ENCODE measurements at regions not wholly inside any gene's neighbourhood (a gene's known extent, or its start where the extent isn't known, plus 50 kb on each side); places are given as distances from the start of the nearest gene placed in this dataset.

GRCh38 chr1:25006770-25007169 is 76.7 kb upstream of the RUNX3 start:
- Histone ChIP-seq H2AFZ (replicated peaks; ENCODE audit: low read length, poor library complexity) (no peak overlapping the region), H3K9ac (ENCODE audit: low read depth, low read length) (no peak overlapping the region), H4K20me1 (ENCODE audit: insufficient read depth, low read length) (no peaks in the 10 kb centered on the region), H3K18ac (ENCODE audit: low read depth, low read length) (no peak overlapping the region), H3K4ac (ENCODE audit: low read depth, low read length) (0 out of 2 replicates have a peak overlapping the region, but pooled peaks have one; percentile 12), H3K79me1 (ENCODE audit: low read depth in 1 of 2, low read length in 2 of 2) (no peaks in the 10 kb centered on the region), H4K8ac (ENCODE audit: low read depth in 2 of 2, low read length in 2 of 2) (no peak overlapping the region), H3K4me2 (ENCODE audit: low read depth, low read length) (0 out of 2 replicates have a peak overlapping the region, but pooled peaks have one; percentile 0), H3K56ac (ENCODE audit: extremely low read depth, insufficient read depth, low read length) (no peak overlapping the region), H4K5ac (ENCODE audit: low read depth, low read length) (no peak overlapping the region), H3K14ac (replicated peaks; ENCODE audit: low read depth, low read length) (peak overlapping the region; percentile 7; the same call in 1 of the 2 replicates), H2AK5ac (ENCODE audit: low read depth, low read length) (no peak overlapping the region), H2BK20ac (ENCODE audit: low read depth, low read length) (no peak overlapping the region), H3K23ac (ENCODE audit: low read depth, low read length) (no peak overlapping the region), H2BK5ac (ENCODE audit: low read depth, low read length, poor library complexity, severe bottlenecking) (no peak overlapping the region), H3K4me1 (ENCODE audit: control insufficient read depth, insufficient read depth, low read length) (peaks cover 2% of the 10 kb centered on the region; the same call in 1 of the 2 replicates), H3K9me1 (ENCODE audit: insufficient read depth, low read length) (no peaks in the 10 kb centered on the region), H3K9me3 (ENCODE audit: control insufficient read depth, insufficient read depth, low read length) (peaks cover 7% of the 10 kb centered on the region), H4K91ac (ENCODE audit: insufficient read depth, low read depth, low read length) (no peak overlapping the region), H3K4me3 (ENCODE audit: insufficient read depth, low read depth, low read length) (no peak overlapping the region), H3K36me3 (ENCODE audit: control insufficient read depth, insufficient read depth, low read length) (no peaks in the 10 kb centered on the region), H3K27me3 (ENCODE audit: control insufficient read depth, insufficient read depth, low read length) (peaks cover 18% of the 10 kb centered on the region), H2BK120ac (ENCODE audit: low read depth, low read length) (no peak overlapping the region), H2AK9ac (replicated peaks; ENCODE audit: low read depth, low read length, poor library complexity) (no peak overlapping the region), H3K27ac (ENCODE audit: insufficient read depth, low read length) (no peak overlapping the region), H2BK15ac (ENCODE audit: low read depth, low read length) (no peak overlapping the region)
- POLR2A ChIA-PET (ENCODE audit: unreplicated experiment) = no interaction called here
- intact Hi-C loops (cut with micrococcal nuclease) (no loop called here), in situ Hi-C loops (cut with MboI; ENCODE audit: low sequenced_read_pairs) (no loop called here), dilution Hi-C loops (cut with HindIII; ENCODE audit: low sequenced_read_pairs, unreplicated experiment) (no loop called here)
- BruUV-seq (replicated peaks) = no TSS peak
- ATAC-seq (ENCODE audit: low read depth) (no peak), DNase-seq (peak; percentile 36)
- CTCF ChIA-PET = interaction anchor here (1.1 kb wide), 1 partner anchor 29 kb away, joined by 3 read pairs; no protein-coding TSS in a partner anchor
- no peak for TF ChIP-seq FOS (IDR thresholded peaks at IDR 0.05; ENCODE audit: low read depth, low read length)
- no peak for TF ChIP-seq MAFK (IDR thresholded peaks at IDR 0.05; ENCODE audit: low read depth, low read length)
- TF ChIP-seq ELK1 (IDR thresholded peaks at IDR 0.05; ENCODE audit: borderline replicate concordance, low read depth, low read length) = no peak
- no peak for TF ChIP-seq RAD21 (IDR thresholded peaks at IDR 0.05; ENCODE audit: low read length)
- TF ChIP-seq BHLHE40 (IDR thresholded peaks at IDR 0.05; ENCODE audit: low read depth, low read length) = no peak
- TF ChIP-seq NFE2L2 (IDR thresholded peaks at IDR 0.05; ENCODE audit: low read depth, low read length) = no peak
- no peak for TF ChIP-seq RCOR1 (IDR thresholded peaks at IDR 0.05; ENCODE audit: insufficient replicate concordance, low read length)
- TF ChIP-seq POLR2A (IDR thresholded peaks at IDR 0.05; ENCODE audit: low read depth, low read length) = no peak
- 8% methylated on average over 10 of the region's 12 CpGs; no CpG with 5 or more reads in 1 of the 2 experiments for WGBS, 2 experiments (ENCODE audit: extremely low coverage in 2 of 2, insufficient read length in 1 of 2)

Measured in IMR-90 (cell line).